HepG2 (cell line): ENCODE measurements at regions not wholly inside any gene's neighbourhood (a gene's known extent, or its start where the extent isn't known, plus 50 kb on each side); places are given as distances from the start of the nearest gene placed in this dataset.
A peak's percentile ranks its signal among the peaks of the same experiment; 100 is the strongest.

Source experiments
- FIP1L1 ChIP-seq: fragments of 200-400 bp; formaldehyde crosslinking; IDR thresholded peaks from 2 replicates; pipeline ENCODE4 v1.6.1; 2018; ENCODE audit warnings: low read depth, mild to moderate bottlenecking, low read length, moderate library complexity, borderline replicate concordance; ENCODE audit not compliant: insufficient read depth
- GABPB1 ChIP-seq: IDR thresholded peaks from 2 replicates; pipeline ENCODE4 v1.6.1; 2016; ENCODE audit warnings: mild to moderate bottlenecking, missing genetic modification reagents, moderate library complexity, missing compliant biosample characterization
- MED1 ChIP-seq: sonication (generic); formaldehyde crosslinking; IDR thresholded peaks from 2 replicates; pipeline ENCODE4 v1.4.0; 2020; ENCODE audit warnings: missing genetic modification reagents
- NCOA2 ChIP-seq: sonication (generic); formaldehyde crosslinking; IDR thresholded peaks from 2 replicates; pipeline ENCODE4 v1.8.0; 2022; ENCODE audit warnings: inconsistent platforms
- NONO ChIP-seq, 2 experiments: fragments of 450-650 bp in 1 of 2; sonication (generic) in 1 of 2; formaldehyde crosslinking in 1 of 2; IDR thresholded peaks in 1 of 2; conservative IDR thresholded peaks in 1 of 2; 2 replicates each; pipeline versions ENCODE4 v1.6.1 to v1.8.0; 2017 to 2022; ENCODE audit warnings: mild to moderate bottlenecking in 1 of 2, missing genetic modification reagents in 1 of 2, moderate library complexity in 1 of 2
- NRL ChIP-seq: sonication (generic); formaldehyde crosslinking; IDR thresholded peaks from 2 replicates; pipeline ENCODE4 v1.5.0; 2020; ENCODE audit warnings: missing genetic modification reagents, mild to moderate bottlenecking, moderate library complexity, borderline replicate concordance
- RCOR2 ChIP-seq: IDR thresholded peaks from 2 replicates; pipeline ENCODE4 v1.6.1; 2016; ENCODE audit warnings: missing biosample characterization, missing genetic modification reagents
- SP140L ChIP-seq: sonication (generic); formaldehyde crosslinking; IDR thresholded peaks from 2 replicates; pipeline ENCODE4 v1.4.0; 2020; ENCODE audit warnings: missing genetic modification reagents, borderline replicate concordance
- SP2 ChIP-seq: sonication (generic); formaldehyde crosslinking; IDR thresholded peaks from 2 replicates; pipeline ENCODE4 v1.5.1; 2020; ENCODE audit warnings: mild to moderate bottlenecking, missing genetic modification reagents
- SUZ12 ChIP-seq: fragments of 150-350 bp; IDR thresholded peaks from 2 replicates; pipeline ENCODE4 v1.6.1; 2014; ENCODE audit warnings: low read depth, low read length
- ZBTB1 ChIP-seq: sonication (generic); formaldehyde crosslinking; IDR thresholded peaks from 2 replicates; pipeline ENCODE4 v1.4.0; 2020; ENCODE audit warnings: missing genetic modification reagents, borderline replicate concordance
- ZFAT ChIP-seq: sonication (generic); formaldehyde crosslinking; conservative IDR thresholded peaks from 2 replicates; pipeline ENCODE4 v1.8.1; 2023; ENCODE audit warnings: missing genetic modification reagents, inconsistent platforms
- ZFP1 ChIP-seq: IDR thresholded peaks from 2 replicates; pipeline ENCODE4 v1.6.1; 2016
- ZFY ChIP-seq: sonication (generic); formaldehyde crosslinking; IDR thresholded peaks from 2 replicates; pipeline ENCODE4 v1.4.0; 2020; ENCODE audit warnings: missing genetic modification reagents
- ZNF253 ChIP-seq: sonication (generic); formaldehyde crosslinking; IDR thresholded peaks from 2 replicates; pipeline ENCODE4 v1.8.0; 2022; ENCODE audit warnings: mild to moderate bottlenecking, missing genetic modification reagents, borderline replicate concordance
- ZNF660 ChIP-seq: sonication (generic); formaldehyde crosslinking; IDR thresholded peaks from 2 replicates; pipeline ENCODE4 v1.5.1; 2020; ENCODE audit warnings: mild to moderate bottlenecking, low read depth, missing genetic modification reagents, borderline replicate concordance
- ZNF7 ChIP-seq: IDR thresholded peaks from 2 replicates; pipeline ENCODE4 v1.6.1; 2016; ENCODE audit warnings: missing biosample characterization, missing genetic modification reagents
- ZNF850 ChIP-seq: sonication (generic); formaldehyde crosslinking; conservative IDR thresholded peaks from 2 replicates; pipeline ENCODE4 v1.9.0; 2021; ENCODE audit warnings: mild to moderate bottlenecking, missing genetic modification reagents
- ZNF883 ChIP-seq: sonication (generic); formaldehyde crosslinking; IDR thresholded peaks from 2 replicates; pipeline ENCODE4 v1.5.1; 2020; ENCODE audit warnings: mild to moderate bottlenecking, missing genetic modification reagents; ENCODE audit errors: not compliant biosample characterization
- ZSCAN25 ChIP-seq: sonication (generic); formaldehyde crosslinking; IDR thresholded peaks from 2 replicates; pipeline ENCODE4 v1.8.0; 2022; ENCODE audit warnings: mild to moderate bottlenecking, missing genetic modification reagents
- TF ChIP-seq, protein P1 (sequence below): IDR thresholded peaks from 2 replicates; pipeline ENCODE4 v1.6.1; 2016; ENCODE audit warnings: mild to moderate bottlenecking
- TF ChIP-seq, protein P2 (sequence below): sonication (generic); formaldehyde crosslinking; IDR thresholded peaks from 2 replicates; pipeline ENCODE4 v1.8.0; 2022; ENCODE audit warnings: mild to moderate bottlenecking, missing genetic modification reagents, moderate library complexity
- TF ChIP-seq, protein P3 (sequence below): sonication (generic); formaldehyde crosslinking; conservative IDR thresholded peaks from 2 replicates; pipeline ENCODE4 v1.8.1; 2023; ENCODE audit warnings: missing genetic modification reagents
- TF ChIP-seq, protein P4 (sequence below): IDR thresholded peaks from 2 replicates; pipeline ENCODE4 v1.6.1; 2016; ENCODE audit warnings: missing compliant biosample characterization, missing genetic modification reagents, borderline replicate concordance

DNA sequence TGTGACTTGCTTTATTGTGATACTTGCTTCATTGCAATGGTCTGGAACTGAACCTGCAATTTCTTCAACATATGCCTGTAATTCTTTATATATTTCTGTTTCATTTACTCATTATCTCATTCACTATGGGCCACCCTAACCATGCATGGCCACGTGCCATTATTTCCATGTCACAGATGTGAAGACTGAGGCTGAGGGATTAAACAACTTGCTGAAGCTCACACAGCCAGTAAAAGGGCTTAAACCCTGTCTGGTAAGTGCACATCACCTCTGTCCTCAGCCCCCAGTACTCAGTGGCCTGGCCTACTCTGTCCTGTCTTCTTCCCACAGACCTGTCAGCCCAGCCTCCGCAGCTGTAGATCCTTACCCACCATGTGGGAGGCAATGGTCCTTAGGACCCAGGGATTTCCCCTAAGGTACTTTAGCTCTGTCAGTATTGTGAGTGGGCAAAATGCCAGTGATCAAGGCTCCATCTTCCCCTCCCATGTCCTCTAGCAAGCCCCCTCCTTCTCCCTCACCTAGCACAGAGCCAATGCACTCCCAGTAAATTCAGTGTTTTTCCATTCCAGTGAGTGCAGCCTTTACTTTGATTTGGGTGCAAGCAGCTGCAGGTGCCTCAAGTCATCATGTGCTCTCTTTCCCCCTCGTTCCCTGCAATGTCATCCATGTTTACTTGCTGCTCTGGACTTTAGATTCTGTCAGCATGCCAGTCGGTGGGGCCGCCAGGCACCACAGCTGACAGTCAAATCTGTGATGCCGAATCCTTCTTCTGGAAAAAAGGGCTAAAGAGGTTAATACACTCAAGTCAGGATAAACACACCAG lies 228.2 kb upstream of the PROX1 start (continued):
- peak; percentile 42; the same call in 1 of the 2 replicates for TF ChIP-seq NRL (CRISPR knock-in tag)
- 0 out of 2 replicates have a peak, but pooled peaks have one; percentile 40 for TF ChIP-seq ZSCAN25 (CRISPR knock-in tag)
- peak; percentile 87 for TF ChIP-seq NCOA2 (CRISPR knock-in tag)
- TF ChIP-seq ZFY (CRISPR knock-in tag) = no peak
- no peak for TF ChIP-seq ZBTB1 (CRISPR knock-in tag)
- TF ChIP-seq MED1 (CRISPR knock-in tag) = peak; percentile 90
- TF ChIP-seq GABPB1 (CRISPR knock-in tag) = no peak
- TF ChIP-seq RCOR2 (CRISPR knock-in tag) = peak; percentile 82
- no peak for TF ChIP-seq ZNF253 (CRISPR knock-in tag)
- peak; percentile 36; the same call in 1 of the 2 replicates for TF ChIP-seq ZFP1 (CRISPR knock-in tag)
- TF ChIP-seq ZNF883 = no peak
- peak; percentile 85; the same call in 1 of the 2 replicates for TF ChIP-seq SP140L (CRISPR knock-in tag)
- TF ChIP-seq, protein P1, sequence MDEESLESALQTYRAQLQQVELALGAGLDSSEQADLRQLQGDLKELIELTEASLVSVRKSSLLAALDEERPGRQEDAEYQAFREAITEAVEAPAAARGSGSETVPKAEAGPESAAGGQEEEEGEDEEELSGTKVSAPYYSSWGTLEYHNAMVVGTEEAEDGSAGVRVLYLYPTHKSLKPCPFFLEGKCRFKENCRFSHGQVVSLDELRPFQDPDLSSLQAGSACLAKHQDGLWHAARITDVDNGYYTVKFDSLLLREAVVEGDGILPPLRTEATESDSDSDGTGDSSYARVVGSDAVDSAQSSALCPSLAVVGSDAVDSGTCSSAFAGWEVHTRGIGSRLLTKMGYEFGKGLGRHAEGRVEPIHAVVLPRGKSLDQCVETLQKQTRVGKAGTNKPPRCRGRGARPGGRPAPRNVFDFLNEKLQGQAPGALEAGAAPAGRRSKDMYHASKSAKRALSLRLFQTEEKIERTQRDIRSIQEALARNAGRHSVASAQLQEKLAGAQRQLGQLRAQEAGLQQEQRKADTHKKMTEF (CRISPR knock-in tag) = peak; percentile 92
- no peak for TF ChIP-seq ZNF7
- TF ChIP-seq ZNF660 (CRISPR knock-in tag) = no peak
- TF ChIP-seq FIP1L1 = no peak
- TF ChIP-seq, protein P2, sequence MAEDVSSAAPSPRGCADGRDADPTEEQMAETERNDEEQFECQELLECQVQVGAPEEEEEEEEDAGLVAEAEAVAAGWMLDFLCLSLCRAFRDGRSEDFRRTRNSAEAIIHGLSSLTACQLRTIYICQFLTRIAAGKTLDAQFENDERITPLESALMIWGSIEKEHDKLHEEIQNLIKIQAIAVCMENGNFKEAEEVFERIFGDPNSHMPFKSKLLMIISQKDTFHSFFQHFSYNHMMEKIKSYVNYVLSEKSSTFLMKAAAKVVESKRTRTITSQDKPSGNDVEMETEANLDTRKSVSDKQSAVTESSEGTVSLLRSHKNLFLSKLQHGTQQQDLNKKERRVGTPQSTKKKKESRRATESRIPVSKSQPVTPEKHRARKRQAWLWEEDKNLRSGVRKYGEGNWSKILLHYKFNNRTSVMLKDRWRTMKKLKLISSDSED = no peak
- no peak for TF ChIP-seq ZNF850 (CRISPR knock-in tag)
- TF ChIP-seq ZFAT (CRISPR knock-in tag) = no peak
- TF ChIP-seq NONO (IDR thresholded peaks at IDR 0.05) = no peak
- TF ChIP-seq NONO (CRISPR knock-in tag; conservative IDR thresholded peaks at IDR 0.05) = peak; percentile 71
- no peak for TF ChIP-seq SP2 (CRISPR knock-in tag)
- no peak for TF ChIP-seq SUZ12
- TF ChIP-seq, protein P3, sequence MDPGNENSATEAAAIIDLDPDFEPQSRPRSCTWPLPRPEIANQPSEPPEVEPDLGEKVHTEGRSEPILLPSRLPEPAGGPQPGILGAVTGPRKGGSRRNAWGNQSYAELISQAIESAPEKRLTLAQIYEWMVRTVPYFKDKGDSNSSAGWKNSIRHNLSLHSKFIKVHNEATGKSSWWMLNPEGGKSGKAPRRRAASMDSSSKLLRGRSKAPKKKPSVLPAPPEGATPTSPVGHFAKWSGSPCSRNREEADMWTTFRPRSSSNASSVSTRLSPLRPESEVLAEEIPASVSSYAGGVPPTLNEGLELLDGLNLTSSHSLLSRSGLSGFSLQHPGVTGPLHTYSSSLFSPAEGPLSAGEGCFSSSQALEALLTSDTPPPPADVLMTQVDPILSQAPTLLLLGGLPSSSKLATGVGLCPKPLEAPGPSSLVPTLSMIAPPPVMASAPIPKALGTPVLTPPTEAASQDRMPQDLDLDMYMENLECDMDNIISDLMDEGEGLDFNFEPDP (CRISPR knock-in tag) = no peak
- TF ChIP-seq, protein P4, sequence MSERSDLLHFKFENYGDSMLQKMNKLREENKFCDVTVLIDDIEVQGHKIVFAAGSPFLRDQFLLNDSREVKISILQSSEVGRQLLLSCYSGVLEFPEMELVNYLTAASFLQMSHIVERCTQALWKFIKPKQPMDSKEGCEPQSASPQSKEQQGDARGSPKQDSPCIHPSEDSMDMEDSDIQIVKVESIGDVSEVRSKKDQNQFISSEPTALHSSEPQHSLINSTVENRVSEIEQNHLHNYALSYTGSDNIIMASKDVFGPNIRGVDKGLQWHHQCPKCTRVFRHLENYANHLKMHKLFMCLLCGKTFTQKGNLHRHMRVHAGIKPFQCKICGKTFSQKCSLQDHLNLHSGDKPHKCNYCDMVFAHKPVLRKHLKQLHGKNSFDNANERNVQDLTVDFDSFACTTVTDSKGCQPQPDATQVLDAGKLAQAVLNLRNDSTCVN (CRISPR knock-in tag) = peak; percentile 87; the same call in 1 of the 2 replicates
